ENCODE measurements at regions not wholly inside any gene's neighbourhood (a gene's known extent, or its start where the extent isn't known, plus 50 kb on each side); places are given as distances from the start of the nearest gene placed in this dataset.

- TF ChIP-seq POLR2AphosphoS5 (IDR thresholded peaks at IDR 0.05), result no peak
- TF ChIP-seq POLR2A (IDR thresholded peaks at IDR 0.05), result no peak
- no peak for TF ChIP-seq CTCF (IDR thresholded peaks at IDR 0.05)
Measured at GRCh38 chrX:8083286-8083685, 87.8 kb downstream of the VCX2 start.

All from transverse colon (tissue), 4 donors.